BJ (cell line): ENCODE measurements at regions not wholly inside any gene's neighbourhood (a gene's known extent, or its start where the extent isn't known, plus 50 kb on each side); places are given as distances from the start of the nearest gene placed in this dataset.

ENCODE experiments used
- CTCF ChIA-PET: fragments of 350-600 bp; formaldehyde crosslinking; extraction: SDS; loops from one replicate; lab custom pipeline; 2021; ENCODE audit warnings: antibody characterized with exemption, inconsistent platforms; lab: Yijun Ruan, JAX
- POLR2A ChIA-PET: fragments of 300-600 bp; sonication (Branson Sonifier 250); formaldehyde crosslinking; extraction: SDS; loops from one replicate; lab custom pipeline; 2021; ENCODE audit warnings: antibody characterized with exemption; lab: Charles Lee
- DNase-seq: peaks from one replicate; pipeline ENCODE4 v3.0.0-alpha.2; 2011; ENCODE audit warnings: low read depth
- H3K27me3 ChIP-seq: 2 replicates; pipeline ENCODE4 v1.6.0; 2011; ENCODE audit warnings: low read length; ENCODE audit not compliant: control insufficient read depth, insufficient read depth
- H3K36me3 ChIP-seq: 2 replicates; pipeline ENCODE4 v1.5.1; 2011; ENCODE audit warnings: low read length; ENCODE audit not compliant: control insufficient read depth, insufficient read depth
- H3K4me3 ChIP-seq: 2 replicates; pipeline ENCODE4 v1.5.1; 2011; ENCODE audit warnings: low read depth, mild to moderate bottlenecking, control low read depth, low read length
- CTCF ChIP-seq: IDR thresholded peaks from 2 replicates; pipeline ENCODE4 v1.5.1; 2011; ENCODE audit warnings: low read depth, mild to moderate bottlenecking, control low read depth, inconsistent platforms, low read length, moderate library complexity; ENCODE audit not compliant: insufficient read depth

GRCh38 chr10:65340340-65340739 lies 1585.5 kb upstream of the LRRTM3 start:
- POLR2A ChIA-PET, result no interaction called here
- CTCF ChIA-PET, result no interaction called here
- no peaks in the 10 kb centered on the region for H3K27me3 ChIP-seq

GRCh38 chr10:65341323-65341925 lies 1584.4 kb upstream of the LRRTM3 start:
- Histone ChIP-seq H3K4me3 (no peak overlapping the region), H3K27me3 (no peaks in the 10 kb centered on the region), H3K36me3 (no peaks in the 10 kb centered on the region)
- ChIA-PET POLR2A (no interaction called here), CTCF (no interaction called here)
- no peak for DNase-seq
- no peak for TF ChIP-seq CTCF

More at GRCh38 chr10:65340340-65340739, 1585.5 kb upstream of the LRRTM3 start:
- no peak for TF ChIP-seq CTCF
- Histone ChIP-seq H3K36me3 (no peaks in the 10 kb centered on the region), H3K4me3 (no peak overlapping the region)
- DNase-seq, result no peak

- POLR2A ChIA-PET, result no interaction called here
Observed at GRCh38 chr10:65342245-65342644, 1583.6 kb upstream of the LRRTM3 start.

GRCh38 chr10:65346466-65346865 lies 1579.4 kb upstream of the LRRTM3 start:
- H3K36me3 ChIP-seq, result no peaks in the 10 kb centered on the region
- no peak for DNase-seq
- H3K4me3 ChIP-seq, result no peak overlapping the region
- no peak for TF ChIP-seq CTCF
- H3K27me3 ChIP-seq, result no peaks in the 10 kb centered on the region
- CTCF ChIA-PET, result no interaction called here
- POLR2A ChIA-PET, result no interaction called here

More at GRCh38 chr10:65342245-65342644, 1583.6 kb upstream of the LRRTM3 start:
- TF ChIP-seq CTCF, result no peak
- H3K4me3 ChIP-seq, result no peak overlapping the region
- H3K36me3 ChIP-seq, result no peaks in the 10 kb centered on the region
- DNase-seq, result no peak
- CTCF ChIA-PET, result no interaction called here
- H3K27me3 ChIP-seq, result no peaks in the 10 kb centered on the region

- no peak for DNase-seq
- Histone ChIP-seq H3K36me3 (no peaks in the 10 kb centered on the region), H3K4me3 (no peak overlapping the region), H3K27me3 (no peaks in the 10 kb centered on the region)
- ChIA-PET CTCF (interaction anchor here (0.9 kb wide), 1 partner anchor 420 kb away, joined by 3 read pairs; no protein-coding TSS in a partner anchor), POLR2A (no interaction called here)
- no peak for TF ChIP-seq CTCF
Observed at GRCh38 chr10:65348637-65349036, 1577.2 kb upstream of the LRRTM3 start.
